ENCODE measurements at regions not wholly inside any gene's neighbourhood (a gene's known extent, or its start where the extent isn't known, plus 50 kb on each side); places are given as distances from the start of the nearest gene placed in this dataset.
A peak's percentile ranks its signal among the peaks of the same experiment; 100 is the strongest.
"Not testable (repeated sequence)": the region's sequence is repeated elsewhere in the genome, so short reads cannot be mapped to it uniquely, and the experiment has no call there.

- no peak for DNase-seq
Observed at GRCh38 chr6:139519571-139520031, 145.2 kb upstream of the CITED2 start.

DNA sequence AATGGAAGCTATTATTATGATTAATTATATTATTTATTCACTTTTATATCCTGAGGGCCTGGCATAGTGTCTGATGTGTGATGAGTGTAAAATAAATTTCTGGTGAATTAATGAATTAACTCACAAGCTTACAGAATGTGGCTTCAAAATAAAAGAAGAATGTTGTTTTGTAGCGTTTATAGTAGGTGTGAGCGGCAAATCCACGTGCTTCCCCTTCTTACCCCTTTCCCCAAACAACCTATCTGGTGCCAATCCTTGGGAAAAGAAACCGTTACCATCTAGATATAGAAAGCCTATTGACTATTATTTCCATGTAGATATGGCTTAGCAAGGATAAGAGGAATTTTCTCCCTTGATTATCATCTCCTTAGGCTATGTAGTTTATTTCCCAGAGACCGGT is 144.6 kb upstream of the CITED2 start:
- H3K27me3 ChIP-seq: no peaks in the 10 kb centered on the region
- H3K36me3 ChIP-seq: no peaks in the 10 kb centered on the region
- TF ChIP-seq, protein P1, sequence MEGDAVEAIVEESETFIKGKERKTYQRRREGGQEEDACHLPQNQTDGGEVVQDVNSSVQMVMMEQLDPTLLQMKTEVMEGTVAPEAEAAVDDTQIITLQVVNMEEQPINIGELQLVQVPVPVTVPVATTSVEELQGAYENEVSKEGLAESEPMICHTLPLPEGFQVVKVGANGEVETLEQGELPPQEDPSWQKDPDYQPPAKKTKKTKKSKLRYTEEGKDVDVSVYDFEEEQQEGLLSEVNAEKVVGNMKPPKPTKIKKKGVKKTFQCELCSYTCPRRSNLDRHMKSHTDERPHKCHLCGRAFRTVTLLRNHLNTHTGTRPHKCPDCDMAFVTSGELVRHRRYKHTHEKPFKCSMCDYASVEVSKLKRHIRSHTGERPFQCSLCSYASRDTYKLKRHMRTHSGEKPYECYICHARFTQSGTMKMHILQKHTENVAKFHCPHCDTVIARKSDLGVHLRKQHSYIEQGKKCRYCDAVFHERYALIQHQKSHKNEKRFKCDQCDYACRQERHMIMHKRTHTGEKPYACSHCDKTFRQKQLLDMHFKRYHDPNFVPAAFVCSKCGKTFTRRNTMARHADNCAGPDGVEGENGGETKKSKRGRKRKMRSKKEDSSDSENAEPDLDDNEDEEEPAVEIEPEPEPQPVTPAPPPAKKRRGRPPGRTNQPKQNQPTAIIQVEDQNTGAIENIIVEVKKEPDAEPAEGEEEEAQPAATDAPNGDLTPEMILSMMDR (IDR thresholded peaks at IDR 0.05): no peak
- intact Hi-C loops (cut with DNase I): no loop called here
- no peak for DNase-seq
- peaks cover 0 to 22% (median 4%) of the 10 kb centered on the region in 3 donors for H3K4me1 ChIP-seq
- 83 to 88% methylated on average over 5 of the region's 5 CpGs for WGBS, 2 donors
- H3K27ac ChIP-seq: no peak overlapping the region
- H3K4me3 ChIP-seq: no peak overlapping the region
- no peaks in the 10 kb centered on the region for H3K9me3 ChIP-seq

More at GRCh38 chr6:139519571-139520031, 145.2 kb upstream of the CITED2 start:
- Histone ChIP-seq H3K9me3 (no peaks in the 10 kb centered on the region), H3K27ac (peak overlapping the region in 2 of 4 donors; percentile 10 to 35), H3K4me1 (peaks cover 0 to 22% (median 4%) of the 10 kb centered on the region in 3 donors), H3K36me3 (no peaks in the 10 kb centered on the region), H3K27me3 (no peaks in the 10 kb centered on the region), H3K4me3 (no peak overlapping the region)
- no peak for TF ChIP-seq POLR2A (IDR thresholded peaks at IDR 0.05)
- TF ChIP-seq, protein P1 (IDR thresholded peaks at IDR 0.05): no peak
- intact Hi-C loops (cut with DNase I): no loop called here
- WGBS, 2 donors: 85 to 88% methylated on average over 5 of the region's 5 CpGs

DNA sequence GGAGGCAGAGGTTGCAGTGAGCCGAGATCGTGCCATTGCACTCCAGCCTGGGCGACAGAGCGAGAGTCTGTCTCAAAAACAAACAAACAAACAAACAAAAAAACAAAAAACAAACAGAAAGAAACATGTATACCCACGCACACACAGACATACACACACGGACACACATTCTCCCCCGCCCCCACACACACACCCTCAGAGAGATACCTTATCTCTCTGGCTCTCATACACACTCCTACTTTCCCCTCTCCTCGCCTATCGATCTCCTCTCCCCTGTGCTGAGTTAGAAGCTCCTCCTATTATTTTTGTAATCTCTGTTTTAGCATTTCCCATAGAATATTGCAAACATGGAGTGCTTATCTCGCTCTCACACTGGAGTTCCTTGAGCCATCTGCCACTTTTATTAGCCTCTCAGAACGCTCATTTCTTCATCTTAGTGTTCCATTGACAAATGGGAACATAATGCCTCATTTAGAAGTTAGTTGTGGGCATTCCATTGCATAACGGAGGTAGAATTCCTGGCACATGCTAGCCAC is 144.2 kb upstream of the CITED2 start:
- Histone ChIP-seq H3K4me3 (no peak overlapping the region), H3K27me3 (no peaks in the 10 kb centered on the region), H3K4me1 (peaks cover 0 to 22% (median 4%) of the 10 kb centered on the region in 3 donors), H3K36me3 (no peaks in the 10 kb centered on the region), H3K27ac (no peak overlapping the region), H3K9me3 (no peaks in the 10 kb centered on the region)
- TF ChIP-seq POLR2A (IDR thresholded peaks at IDR 0.05): no peak
- TF ChIP-seq, protein P1 (IDR thresholded peaks at IDR 0.05): no peak
- WGBS, 2 donors: 85 to 86% methylated on average over 12 of the region's 12 CpGs
- no peak for DNase-seq
- intact Hi-C loops (cut with DNase I): no loop called here

GRCh38 chr6:139517998-139518555 is 143.6 kb upstream of the CITED2 start:
- H3K27me3 ChIP-seq; H3K9me3 ChIP-seq; intact Hi-C loops (cut with DNase I); H3K4me3 ChIP-seq; DNase-seq; H3K36me3 ChIP-seq; H3K27ac ChIP-seq: not testable (repeated sequence)
- peaks cover 0 to 22% (median 4%) of the 10 kb centered on the region in 3 donors for H3K4me1 ChIP-seq
- WGBS, 2 donors: 78 to 90% methylated on average over 7 to 8 of the region's 14 CpGs

GRCh38 chr6:139515511-139515910 is 141.1 kb upstream of the CITED2 start:
- TF ChIP-seq POLR2A (IDR thresholded peaks at IDR 0.05): no peak
- TF ChIP-seq, protein P1 (IDR thresholded peaks at IDR 0.05): no peak
- no peak overlapping the region for H3K4me3 ChIP-seq
- no peaks in the 10 kb centered on the region for H3K36me3 ChIP-seq
- WGBS, 2 donors: 48 to 60% methylated on average over 3 of the region's 3 CpGs
- H3K27me3 ChIP-seq: no peaks in the 10 kb centered on the region
- H3K4me1 ChIP-seq: peaks cover 0 to 24% (median 4%) of the 10 kb centered on the region in 3 donors
- intact Hi-C loops (cut with DNase I): no loop called here
- no peaks in the 10 kb centered on the region for H3K9me3 ChIP-seq
- no peak for DNase-seq
- H3K27ac ChIP-seq: no peak overlapping the region
